B cell (primary cell): ENCODE measurements at regions not wholly inside any gene's neighbourhood (a gene's known extent, or its start where the extent isn't known, plus 50 kb on each side); places are given as distances from the start of the nearest gene placed in this dataset.

Experiments
- ATAC-seq: fragments of 200-7000 bp; cut with Tn5 transposase; one replicate; pipeline ENCODE4 v1.10.0; 2021; ENCODE audit warnings: low read depth, mild to moderate bottlenecking, moderate number of reproducible peaks, moderate library complexity
- CTCF ChIA-PET: fragments of 350-600 bp; sonication (Branson Sonifier 250); formaldehyde crosslinking; loops from one replicate; lab custom pipeline; 2021; ENCODE audit warnings: antibody characterized with exemption, inconsistent platforms; lab: Charles Lee
- POLR2A ChIA-PET: fragments of 350-600 bp; sonication (Branson Sonifier 250); formaldehyde crosslinking; loops from one replicate; lab custom pipeline; 2021; ENCODE audit warnings: antibody characterized with exemption; lab: Charles Lee
- DNase-seq: peaks from one replicate; pipeline ENCODE4 v3.0.0; 2013
- H2AFZ ChIP-seq: 2 replicates; pipeline ENCODE4 v1.6.1; 2012; ENCODE audit warnings: mild to moderate bottlenecking, low read depth, low read length; ENCODE audit not compliant: insufficient read depth, poor library complexity, severe bottlenecking
- H3K27ac ChIP-seq, 2 donors: 1 replicate in 1 of 2; 2 replicates in 1 of 2; pipeline ENCODE4 v1.5.1; 2012 to 2013; ENCODE audit warnings: low read length in 2 of 2, mild to moderate bottlenecking in 2 of 2, moderate library complexity in 1 of 2
- H3K27me3 ChIP-seq, 4 experiments: fragments of 200-600 bp in 1 of 4; sonication (generic) in 1 of 4; replicated peaks in 1 of 4; 1 replicate in 2 of 4; 2 replicates in 2 of 4; pipeline versions ENCODE4 v1.6.1 to v1.7.0; 2013 to 2016; ENCODE audit warnings: low read length in 3 of 4, mild to moderate bottlenecking in 2 of 4, mixed read lengths in 1 of 4, moderate library complexity in 1 of 4; ENCODE audit not compliant: insufficient read depth in 4 of 4, control insufficient read depth in 3 of 4; ENCODE audit errors: control extremely low read depth in 1 of 4
- H3K36me3 ChIP-seq, 2 experiments: replicated peaks in 1 of 2; 1 replicate in 1 of 2; 2 replicates in 1 of 2; pipeline versions ENCODE4 v1.6.1 to v1.7.1; 2013; ENCODE audit warnings: low read length in 1 of 2; ENCODE audit not compliant: insufficient read depth in 2 of 2, control insufficient read depth in 1 of 2; ENCODE audit errors: control extremely low read depth in 1 of 2, extremely low read depth in 1 of 2
- H3K4me1 ChIP-seq, 2 donors: fragments of 200-600 bp in 1 of 2; sonication (generic) in 1 of 2; 1 replicate in 1 of 2; 2 replicates in 1 of 2; pipeline versions ENCODE4 v1.5.1 to v1.6.1; 2013 to 2017; ENCODE audit warnings: low read length in 2 of 2; ENCODE audit not compliant: control insufficient read depth in 2 of 2, insufficient read depth in 2 of 2
- H3K4me2 ChIP-seq: replicated peaks from 2 replicates; pipeline ENCODE3; 2012; ENCODE audit warnings: mild to moderate bottlenecking, low read depth, low read length; ENCODE audit not compliant: poor library complexity, severe bottlenecking
- H3K4me3 ChIP-seq, 5 experiments: fragments of 200-600 bp in 1 of 5; sonication (generic) in 1 of 5; 1 replicate in 3 of 5; 2 replicates in 2 of 5; pipeline versions ENCODE4 v1.5.1 to v1.7.0; 2011 to 2016; ENCODE audit warnings: low read length in 4 of 5, mild to moderate bottlenecking in 4 of 5, low read depth in 2 of 5, control low read depth in 1 of 5, moderate library complexity in 1 of 5; ENCODE audit not compliant: insufficient read depth in 1 of 5; ENCODE audit errors: control extremely low read depth in 1 of 5, extremely low read depth in 1 of 5
- H3K79me2 ChIP-seq: fragments of 200-600 bp; sonication (generic); one replicate; pipeline ENCODE4 v1.6.0; 2016; ENCODE audit warnings: low read length; ENCODE audit not compliant: control insufficient read depth, insufficient read depth
- H3K9ac ChIP-seq: fragments of 200-600 bp; sonication (generic); 2 replicates; pipeline ENCODE4 v1.6.1; 2017; ENCODE audit warnings: mild to moderate bottlenecking, low read length, moderate library complexity
- H3K9me3 ChIP-seq, 3 donors: one replicate each; pipeline versions ENCODE4 v1.6.1 to v1.7.1; 2013; ENCODE audit warnings: low read length in 2 of 3; ENCODE audit not compliant: control insufficient read depth in 2 of 3, insufficient read depth in 1 of 3; ENCODE audit errors: control extremely low read depth in 1 of 3
- H4K20me1 ChIP-seq: 2 replicates; pipeline ENCODE4 v1.6.0; 2012; ENCODE audit warnings: mild to moderate bottlenecking, low read length; ENCODE audit not compliant: insufficient read depth, control insufficient read depth, poor library complexity, severe bottlenecking
- H3K27ac Mint-ChIP-seq: one replicate; pipeline ENCODE4 v1.8.0; 2021; ENCODE audit warnings: mixed read lengths
- H3K27me3 Mint-ChIP-seq: one replicate; pipeline ENCODE4 v1.8.0; 2021; ENCODE audit warnings: mixed read lengths
- H3K4me1 Mint-ChIP-seq: one replicate; pipeline ENCODE4 v1.8.0; 2021; ENCODE audit warnings: mixed read lengths
- H3K4me3 Mint-ChIP-seq: one replicate; pipeline ENCODE4 v1.8.0; 2021; ENCODE audit warnings: mixed read lengths
- H3K9me3 Mint-ChIP-seq: one replicate; pipeline ENCODE4 v1.8.0; 2022; ENCODE audit warnings: mixed read lengths; ENCODE audit not compliant: insufficient read depth
- CTCF ChIP-seq: fragments of 200-600 bp; IDR thresholded peaks from one replicate; pipeline ENCODE4 v1.8.0; 2022; ENCODE audit warnings: antibody characterized with exemption, mild to moderate bottlenecking
- EZH2 ChIP-seq: IDR thresholded peaks from 2 replicates; pipeline ENCODE4 v1.6.1; 2012; ENCODE audit warnings: borderline replicate concordance, low read depth, mild to moderate bottlenecking, moderate library complexity, low read length; ENCODE audit not compliant: insufficient read depth, poor library complexity, severe bottlenecking
- WGBS: methylation state at CpG from one replicate; pipeline ENCODE4 v1.1.5; 2013; ENCODE audit warnings: missing lambda C conversion rate; ENCODE audit not compliant: insufficient coverage; 5-methylcytosine and 5-hydroxymethylcytosine counted together
- intact Hi-C: fragments of 100-400 bp; cut with micrococcal nuclease; formaldehyde crosslinking; loops from one replicate; pipeline ENCODE4 v1.10.0; 2022

- TF ChIP-seq CTCF (no peak), EZH2 (no peak)
- H3K27me3 ChIP-seq = no peaks in the 10 kb centered on the region
- Mint-ChIP-seq H3K9me3 (no peaks in the 10 kb centered on the region), H3K4me1 (no peaks in the 10 kb centered on the region), H3K4me3 (no peak overlapping the region), H3K27ac (no peak overlapping the region), H3K27me3 (no peaks in the 10 kb centered on the region)
- no peak overlapping the region for H3K4me2 ChIP-seq
- no peaks in the 10 kb centered on the region for H3K9me3 ChIP-seq
- H3K79me2 ChIP-seq = no peaks in the 10 kb centered on the region
- CTCF ChIA-PET = no interaction called here
- POLR2A ChIA-PET = no interaction called here
- DNase-seq (no peak), ATAC-seq (no peak)
- no peaks in the 10 kb centered on the region for H4K20me1 ChIP-seq
- no peak overlapping the region for H2AFZ ChIP-seq
- H3K9ac ChIP-seq = no peak overlapping the region
- no peaks in the 10 kb centered on the region for H3K36me3 ChIP-seq
- H3K4me3 ChIP-seq = no peak overlapping the region
- intact Hi-C loops = no loop called here
- no peaks in the 10 kb centered on the region for H3K4me1 ChIP-seq
- WGBS = 93% methylated on average over 8 of the region's 10 CpGs
- H3K27ac ChIP-seq = no peak overlapping the region
Measured at GRCh38 chr2:187177253-187177652, 270.8 kb downstream of the CALCRL start.

- no peaks in the 10 kb centered on the region for H3K79me2 ChIP-seq
- peaks cover 6 to 7% of the 10 kb centered on the region in 2 donors for H3K4me1 ChIP-seq
- no peak overlapping the region for H3K4me3 Mint-ChIP-seq
- WGBS = 100% methylated on average over 1 of the region's 1 CpG
- H3K27ac ChIP-seq = no peak overlapping the region
- no peak overlapping the region for H3K4me3 ChIP-seq
- H3K9ac ChIP-seq = no peak overlapping the region
- H3K4me2 ChIP-seq = no peak overlapping the region
- no peaks in the 10 kb centered on the region for H3K9me3 Mint-ChIP-seq
- TF ChIP-seq EZH2 = no peak
- TF ChIP-seq CTCF = no peak
- H3K36me3 ChIP-seq = no peaks in the 10 kb centered on the region
- no peaks in the 10 kb centered on the region for H4K20me1 ChIP-seq
- ChIA-PET POLR2A (no interaction called here), CTCF (no interaction called here)
- intact Hi-C loops = no loop called here
- H3K27me3 ChIP-seq = no peaks in the 10 kb centered on the region
- H2AFZ ChIP-seq = no peak overlapping the region
- no peak for DNase-seq
- no peaks in the 10 kb centered on the region for H3K9me3 ChIP-seq
- no peak overlapping the region for H3K27ac Mint-ChIP-seq
- no peaks in the 10 kb centered on the region for H3K27me3 Mint-ChIP-seq
- peaks cover 14% of the 10 kb centered on the region for H3K4me1 Mint-ChIP-seq
- no peak for ATAC-seq
Measured at GRCh38 chr2:187174582-187174981, 273.5 kb downstream of the CALCRL start.
